ENCODE measurements at regions not wholly inside any gene's neighbourhood (a gene's known extent, or its start where the extent isn't known, plus 50 kb on each side); places are given as distances from the start of the nearest gene placed in this dataset.

GRCh38 chr5:52725065-52725746 is 62.5 kb upstream of the ITGA1 start:
- Histone ChIP-seq H3K4me3 (ENCODE audit: low read length) (no peak overlapping the region), H3K9ac (ENCODE audit: low read length) (no peak overlapping the region), H3K9me3 (ENCODE audit: control insufficient read depth, low read length) (no peaks in the 10 kb centered on the region), H3K36me3 (ENCODE audit: control insufficient read depth, insufficient read depth, low read length) (no peaks in the 10 kb centered on the region), H3K4me1 (ENCODE audit: control insufficient read depth, insufficient read depth, low read length) (peaks cover 21% of the 10 kb centered on the region), H3K27me3 (ENCODE audit: control insufficient read depth, insufficient read depth, low read length) (no peaks in the 10 kb centered on the region)

- H3K4me1 ChIP-seq (ENCODE audit: control insufficient read depth, insufficient read depth, low read length): peaks cover 21% of the 10 kb centered on the region
- H3K9ac ChIP-seq (ENCODE audit: low read length): no peak overlapping the region
- no peaks in the 10 kb centered on the region for H3K36me3 ChIP-seq (ENCODE audit: control insufficient read depth, insufficient read depth, low read length)
- H3K9me3 ChIP-seq (ENCODE audit: control insufficient read depth, low read length): no peaks in the 10 kb centered on the region
- H3K4me3 ChIP-seq (ENCODE audit: low read length): no peak overlapping the region
- H3K27me3 ChIP-seq (ENCODE audit: control insufficient read depth, insufficient read depth, low read length): no peaks in the 10 kb centered on the region
These were observed 61.9 kb upstream of the ITGA1 start for GRCh38 chr5:52725808-52726207.

- Histone ChIP-seq H3K36me3 (ENCODE audit: control insufficient read depth, insufficient read depth, low read length) (no peaks in the 10 kb centered on the region), H3K27me3 (ENCODE audit: control insufficient read depth, insufficient read depth, low read length) (no peaks in the 10 kb centered on the region), H3K4me3 (ENCODE audit: low read length) (no peak overlapping the region), H3K9me3 (ENCODE audit: control insufficient read depth, low read length) (no peaks in the 10 kb centered on the region), H3K9ac (ENCODE audit: low read length) (no peak overlapping the region), H3K4me1 (ENCODE audit: control insufficient read depth, insufficient read depth, low read length) (peaks cover 21% of the 10 kb centered on the region)
These were observed 60.7 kb upstream of the ITGA1 start for GRCh38 chr5:52727020-52727419.

GRCh38 chr5:52727576-52727975 is 60.1 kb upstream of the ITGA1 start:
- Histone ChIP-seq H3K9me3 (ENCODE audit: control insufficient read depth, low read length) (no peaks in the 10 kb centered on the region), H3K27me3 (ENCODE audit: control insufficient read depth, insufficient read depth, low read length) (no peaks in the 10 kb centered on the region), H3K4me1 (ENCODE audit: control insufficient read depth, insufficient read depth, low read length) (peaks cover 21% of the 10 kb centered on the region), H3K9ac (ENCODE audit: low read length) (no peak overlapping the region), H3K4me3 (ENCODE audit: low read length) (no peak overlapping the region), H3K36me3 (ENCODE audit: control insufficient read depth, insufficient read depth, low read length) (no peaks in the 10 kb centered on the region)

- Histone ChIP-seq H3K4me1 (ENCODE audit: control insufficient read depth, insufficient read depth, low read length) (peaks cover 21% of the 10 kb centered on the region), H3K9ac (ENCODE audit: low read length) (no peak overlapping the region), H3K27me3 (ENCODE audit: control insufficient read depth, insufficient read depth, low read length) (no peaks in the 10 kb centered on the region), H3K36me3 (ENCODE audit: control insufficient read depth, insufficient read depth, low read length) (no peaks in the 10 kb centered on the region), H3K4me3 (ENCODE audit: low read length) (no peak overlapping the region), H3K9me3 (ENCODE audit: control insufficient read depth, low read length) (no peaks in the 10 kb centered on the region)
These were observed 59.5 kb upstream of the ITGA1 start for GRCh38 chr5:52728224-52728623.

- H3K27me3 ChIP-seq (ENCODE audit: control insufficient read depth, insufficient read depth, low read length): no peaks in the 10 kb centered on the region
- no peaks in the 10 kb centered on the region for H3K9me3 ChIP-seq (ENCODE audit: control insufficient read depth, low read length)
- H3K9ac ChIP-seq (ENCODE audit: low read length): no peak overlapping the region
- no peaks in the 10 kb centered on the region for H3K36me3 ChIP-seq (ENCODE audit: control insufficient read depth, insufficient read depth, low read length)
- peaks cover 21% of the 10 kb centered on the region for H3K4me1 ChIP-seq (ENCODE audit: control insufficient read depth, insufficient read depth, low read length)
- no peak overlapping the region for H3K4me3 ChIP-seq (ENCODE audit: low read length)
These were observed 59.0 kb upstream of the ITGA1 start for GRCh38 chr5:52728686-52729085.

- Histone ChIP-seq H3K4me1 (ENCODE audit: control insufficient read depth, insufficient read depth, low read length) (peaks cover 7% of the 10 kb centered on the region), H3K4me3 (ENCODE audit: low read length) (no peak overlapping the region), H3K9ac (ENCODE audit: low read length) (no peak overlapping the region), H3K36me3 (ENCODE audit: control insufficient read depth, insufficient read depth, low read length) (no peaks in the 10 kb centered on the region), H3K9me3 (ENCODE audit: control insufficient read depth, low read length) (no peaks in the 10 kb centered on the region), H3K27me3 (ENCODE audit: control insufficient read depth, insufficient read depth, low read length) (no peaks in the 10 kb centered on the region)
These were observed 56.3 kb upstream of the ITGA1 start for GRCh38 chr5:52731274-52732027.

GRCh38 chr5:52734557-52734956 is 53.2 kb upstream of the ITGA1 start:
- Histone ChIP-seq H3K27me3 (ENCODE audit: control insufficient read depth, insufficient read depth, low read length) (no peaks in the 10 kb centered on the region), H3K36me3 (ENCODE audit: control insufficient read depth, insufficient read depth, low read length) (no peaks in the 10 kb centered on the region), H3K4me3 (ENCODE audit: low read length) (no peak overlapping the region), H3K4me1 (ENCODE audit: control insufficient read depth, insufficient read depth, low read length) (no peaks in the 10 kb centered on the region), H3K9ac (ENCODE audit: low read length) (no peak overlapping the region), H3K9me3 (ENCODE audit: control insufficient read depth, low read length) (no peaks in the 10 kb centered on the region)

- Histone ChIP-seq H3K4me3 (ENCODE audit: low read length) (no peak overlapping the region), H3K9ac (ENCODE audit: low read length) (no peak overlapping the region), H3K27me3 (ENCODE audit: control insufficient read depth, insufficient read depth, low read length) (no peaks in the 10 kb centered on the region), H3K9me3 (ENCODE audit: control insufficient read depth, low read length) (no peaks in the 10 kb centered on the region), H3K36me3 (ENCODE audit: control insufficient read depth, insufficient read depth, low read length) (no peaks in the 10 kb centered on the region), H3K4me1 (ENCODE audit: control insufficient read depth, insufficient read depth, low read length) (no peaks in the 10 kb centered on the region)
These were observed 52.6 kb upstream of the ITGA1 start for GRCh38 chr5:52735139-52735538.

Data from mucosa of stomach (tissue), 1 donor.